Panc1 (cell line): ENCODE measurements at regions not wholly inside any gene's neighbourhood (a gene's known extent, or its start where the extent isn't known, plus 50 kb on each side); places are given as distances from the start of the nearest gene placed in this dataset.

Source experiments
- ATAC-seq: fragments of 200-7000 bp; cut with Tn5 transposase; 2 replicates; pipeline ENCODE4 v1.9.1; 2020; ENCODE audit warnings: mild to moderate bottlenecking, moderate library complexity
- BruUV-seq: library from RNA; stranded (reverse); fragments of 400-500 nt; replicated peaks from 2 replicates; lab custom pipeline; 2021; lab: Mats Ljungman, UMichigan
- CTCF ChIA-PET: fragments of 300-600 bp; sonication (Branson Sonifier 250); formaldehyde crosslinking; loops from one replicate; lab custom pipeline; 2022; ENCODE audit warnings: antibody characterized with exemption; lab: Charles Lee
- POLR2A ChIA-PET: fragments of 300-600 bp; sonication (Branson Sonifier 250); formaldehyde crosslinking; loops from one replicate; lab custom pipeline; 2022; ENCODE audit warnings: antibody characterized with exemption; lab: Charles Lee
- DNase-seq: peaks from one replicate; pipeline ENCODE4 v3.0.0-alpha.2; 2010; ENCODE audit warnings: low read depth, low spot score
- H3K27ac ChIP-seq: 2 replicates; pipeline ENCODE4 v1.5.1; 2011; ENCODE audit warnings: mild to moderate bottlenecking, low read length, inconsistent platforms
- H3K27me3 ChIP-seq: fragments of 200-500 bp; sonication (Bioruptor generic); 2 replicates; pipeline ENCODE4 v1.6.0; 2014; ENCODE audit warnings: low read length, inconsistent platforms; ENCODE audit not compliant: control insufficient read depth, insufficient read depth
- H3K36me3 ChIP-seq: fragments of 200-500 bp; sonication (Bioruptor generic); 2 replicates; pipeline ENCODE4 v1.5.1; 2014; ENCODE audit warnings: inconsistent platforms, mild to moderate bottlenecking, low read length, moderate library complexity; ENCODE audit not compliant: control insufficient read depth, insufficient read depth
- H3K4me1 ChIP-seq: 2 replicates; pipeline ENCODE4 v1.5.1; 2011; ENCODE audit warnings: inconsistent platforms, mild to moderate bottlenecking, low read length, moderate library complexity; ENCODE audit not compliant: control insufficient read depth, insufficient read depth
- H3K4me3 ChIP-seq, 2 experiments: 2 replicates each; pipeline ENCODE4 v1.5.1; 2011 to 2012; ENCODE audit warnings: low read depth in 2 of 2, low read length in 2 of 2, mild to moderate bottlenecking in 2 of 2, inconsistent platforms in 1 of 2, moderate library complexity in 1 of 2
- H3K9me3 ChIP-seq: fragments of 200-500 bp; sonication (Bioruptor generic); 2 replicates; pipeline ENCODE4 v1.5.1; 2014; ENCODE audit warnings: low read depth, mild to moderate bottlenecking, inconsistent platforms, low read length, moderate library complexity; ENCODE audit not compliant: control insufficient read depth, insufficient read depth
- CTCF ChIP-seq: fragments of 450-650 bp; IDR thresholded peaks from 2 replicates; pipeline ENCODE4 v1.5.1; 2017; ENCODE audit warnings: mild to moderate bottlenecking
- POLR2AphosphoS5 ChIP-seq: IDR thresholded peaks from 2 replicates; pipeline ENCODE4 v1.6.1; 2012; ENCODE audit warnings: mild to moderate bottlenecking, low read depth, low read length, moderate library complexity
- REST ChIP-seq, 2 experiments: IDR thresholded peaks; 2 replicates each; pipeline ENCODE4 v1.6.1; 2011 to 2012; ENCODE audit warnings: low read depth in 2 of 2, control low read depth in 1 of 2, low read length in 1 of 2, mild to moderate bottlenecking in 1 of 2, moderate library complexity in 1 of 2; ENCODE audit not compliant: insufficient read depth in 1 of 2
- SIN3A ChIP-seq: IDR thresholded peaks from 2 replicates; pipeline ENCODE4 v1.6.1; 2012; ENCODE audit warnings: low read depth, mild to moderate bottlenecking, low read length, moderate library complexity, borderline replicate concordance; ENCODE audit not compliant: insufficient read depth
- TCF7L2 ChIP-seq: IDR thresholded peaks from 2 replicates; pipeline ENCODE4 v1.6.1; 2011; ENCODE audit warnings: mild to moderate bottlenecking, low read depth, low read length, inconsistent platforms
- in situ Hi-C: cut with HindIII; loops from 2 replicates; pipeline ENCODE4 v1.10.0; 2016; ENCODE audit warnings: low sequenced_read_pairs, low pct_unique_long_range_greater_than_20kb
- intact Hi-C: fragments of 100-400 bp; cut with micrococcal nuclease; formaldehyde crosslinking; loops from one replicate; pipeline ENCODE4 v1.10.0; 2022; ENCODE audit not compliant: unreplicated experiment

DNA sequence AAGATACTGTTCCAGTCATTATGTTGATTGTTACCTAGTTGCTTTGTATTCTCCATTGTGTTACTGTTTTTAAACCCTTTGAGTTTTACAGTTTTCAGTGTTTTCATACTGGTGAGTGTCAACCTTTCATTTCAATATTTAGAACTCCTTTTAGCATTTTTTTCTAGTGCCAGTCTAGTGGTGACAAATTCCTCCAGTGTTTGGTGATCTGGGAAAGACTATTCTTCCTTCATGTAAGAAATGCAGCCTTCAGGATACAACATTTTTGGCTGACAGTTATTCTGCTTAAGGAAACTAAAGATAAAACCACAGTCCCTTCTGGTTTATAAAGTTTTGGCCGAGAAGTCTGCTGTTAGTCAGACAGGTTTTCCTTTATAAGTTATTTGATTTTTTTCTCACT lies 143.8 kb downstream of the ETAA1 start:
- ChIA-PET POLR2A (no interaction called here), CTCF (no interaction called here)
- DNase-seq (no peak), ATAC-seq (no peak)
- in situ Hi-C loops (no loop called here), intact Hi-C loops (no loop called here)
- H3K27ac ChIP-seq = no peak overlapping the region
- BruUV-seq = no TSS peak
- no peak overlapping the region for H3K4me3 ChIP-seq
- no peaks in the 10 kb centered on the region for H3K36me3 ChIP-seq
- no peaks in the 10 kb centered on the region for H3K9me3 ChIP-seq
- no peaks in the 10 kb centered on the region for H3K4me1 ChIP-seq
- no peaks in the 10 kb centered on the region for H3K27me3 ChIP-seq
- no peak for TF ChIP-seq CTCF
- TF ChIP-seq SIN3A = no peak
- no peak for TF ChIP-seq TCF7L2
- TF ChIP-seq POLR2AphosphoS5 = no peak
- TF ChIP-seq REST (IDR thresholded peaks at IDR 0.05; ENCODE audit: insufficient read depth in 1 of 2, low read depth in 2 of 2, low read length in 1 of 2) = no peak

GRCh38 chr2:67544286-67544685 lies 147.2 kb downstream of the ETAA1 start:
- BruUV-seq = no TSS peak
- H3K27me3 ChIP-seq = no peaks in the 10 kb centered on the region
- no peaks in the 10 kb centered on the region for H3K9me3 ChIP-seq
- intact Hi-C loops (no loop called here), in situ Hi-C loops (no loop called here)
- TF ChIP-seq CTCF (no peak), POLR2AphosphoS5 (no peak), SIN3A (no peak), REST (IDR thresholded peaks at IDR 0.05; ENCODE audit: insufficient read depth in 1 of 2, low read depth in 2 of 2, low read length in 1 of 2) (no peak), TCF7L2 (no peak)
- ATAC-seq (no peak), DNase-seq (no peak)
- ChIA-PET CTCF (no interaction called here), POLR2A (no interaction called here)
- H3K4me1 ChIP-seq = no peaks in the 10 kb centered on the region
- H3K27ac ChIP-seq = no peak overlapping the region
- no peak overlapping the region for H3K4me3 ChIP-seq
- H3K36me3 ChIP-seq = no peaks in the 10 kb centered on the region
